ENCODE measurements at regions not wholly inside any gene's neighbourhood (a gene's known extent, or its start where the extent isn't known, plus 50 kb on each side); places are given as distances from the start of the nearest gene placed in this dataset.

DNA sequence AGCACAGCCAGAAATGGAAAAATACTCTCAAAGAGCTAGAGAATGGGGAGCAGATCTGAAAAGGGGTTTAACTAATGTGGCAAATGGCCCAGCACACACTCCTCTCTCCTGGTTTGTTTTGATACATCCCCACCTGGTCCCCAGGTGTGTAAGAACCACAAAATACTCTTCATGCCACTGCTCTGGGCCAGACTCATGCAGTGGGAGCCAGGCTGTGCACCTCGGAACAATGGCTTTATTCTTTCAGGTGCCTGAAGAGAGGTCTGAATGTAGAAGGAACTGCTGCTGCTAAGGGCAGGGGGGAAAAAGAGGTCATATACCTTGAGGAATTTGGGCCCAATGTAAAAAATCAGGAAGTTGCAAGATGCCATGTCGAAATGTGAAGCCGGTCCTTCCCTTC is 123.9 kb upstream of the ADAMTSL1 start:
- Histone ChIP-seq H3K4me3 (replicated peaks in 1 of 3; ENCODE audit: insufficient read depth in 1 of 3, low read depth in 1 of 3, low read length in 3 of 3) (no peak overlapping the region), H3K79me2 (ENCODE audit: control insufficient read depth, insufficient read depth, low read length) (no peaks in the 10 kb centered on the region), H2AFZ (ENCODE audit: low read depth, low read length) (no peak overlapping the region), H3K9me1 (replicated peaks; ENCODE audit: control insufficient read depth, extremely low read depth, insufficient read depth, low read length) (no peaks in the 10 kb centered on the region), H3K27me3 (ENCODE audit: control insufficient read depth in 2 of 2, insufficient read depth in 2 of 2, low read length in 2 of 2) (no peaks in the 10 kb centered on the region), H4K20me1 (replicated peaks; ENCODE audit: control insufficient read depth, extremely low read depth, insufficient read depth, low read length) (no peaks in the 10 kb centered on the region), H3K27ac (ENCODE audit: insufficient read depth, low read depth, low read length) (no peak overlapping the region), H3K9ac (replicated peaks; ENCODE audit: extremely low read depth, insufficient read depth, low read length) (no peak overlapping the region), H3K9me3 (replicated peaks; ENCODE audit: control insufficient read depth, insufficient read depth, low read length) (no peaks in the 10 kb centered on the region), H3K4me1 (ENCODE audit: control insufficient read depth, extremely low read depth, insufficient read depth, low read length) (peaks cover 8% of the 10 kb centered on the region), H3K4me2 (ENCODE audit: insufficient read depth, low read length) (no peak overlapping the region), H3K36me3 (ENCODE audit: control insufficient read depth in 2 of 2, extremely low read depth in 1 of 2, insufficient read depth in 2 of 2, low read length in 2 of 2) (no peaks in the 10 kb centered on the region)
- TF ChIP-seq POLR2A (IDR thresholded peaks at IDR 0.05; ENCODE audit: low read depth, low read length): no peak
- no peak for TF ChIP-seq EZH2 (IDR thresholded peaks at IDR 0.05; ENCODE audit: borderline replicate concordance, low read depth, low read length, severe bottlenecking)
- TF ChIP-seq POLR2AphosphoS5 (IDR thresholded peaks at IDR 0.05; ENCODE audit: insufficient read depth, low read depth, low read length): no peak
- no peak for TF ChIP-seq JUN (IDR thresholded peaks at IDR 0.05; ENCODE audit: borderline replicate concordance, insufficient read depth, insufficient read length, low read depth)
- TF ChIP-seq, protein P1, sequence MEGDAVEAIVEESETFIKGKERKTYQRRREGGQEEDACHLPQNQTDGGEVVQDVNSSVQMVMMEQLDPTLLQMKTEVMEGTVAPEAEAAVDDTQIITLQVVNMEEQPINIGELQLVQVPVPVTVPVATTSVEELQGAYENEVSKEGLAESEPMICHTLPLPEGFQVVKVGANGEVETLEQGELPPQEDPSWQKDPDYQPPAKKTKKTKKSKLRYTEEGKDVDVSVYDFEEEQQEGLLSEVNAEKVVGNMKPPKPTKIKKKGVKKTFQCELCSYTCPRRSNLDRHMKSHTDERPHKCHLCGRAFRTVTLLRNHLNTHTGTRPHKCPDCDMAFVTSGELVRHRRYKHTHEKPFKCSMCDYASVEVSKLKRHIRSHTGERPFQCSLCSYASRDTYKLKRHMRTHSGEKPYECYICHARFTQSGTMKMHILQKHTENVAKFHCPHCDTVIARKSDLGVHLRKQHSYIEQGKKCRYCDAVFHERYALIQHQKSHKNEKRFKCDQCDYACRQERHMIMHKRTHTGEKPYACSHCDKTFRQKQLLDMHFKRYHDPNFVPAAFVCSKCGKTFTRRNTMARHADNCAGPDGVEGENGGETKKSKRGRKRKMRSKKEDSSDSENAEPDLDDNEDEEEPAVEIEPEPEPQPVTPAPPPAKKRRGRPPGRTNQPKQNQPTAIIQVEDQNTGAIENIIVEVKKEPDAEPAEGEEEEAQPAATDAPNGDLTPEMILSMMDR (IDR thresholded peaks at IDR 0.05; ENCODE audit: extremely low read depth in 1 of 2, insufficient read depth in 1 of 2, low read depth in 1 of 2, low read length in 2 of 2): no peak
- no peak for FAIRE-seq
- dilution Hi-C loops (cut with MboI; ENCODE audit: extremely low pct_ligation_motif_present, low sequenced_read_pairs) (no loop called here), intact Hi-C loops (cut with micrococcal nuclease) (no loop called here)
- DNase-seq (ENCODE audit: low read depth, low spot score): no peak
- BruUV-seq (replicated peaks): no TSS peak
- CTCF ChIA-PET: no interaction called here
- POLR2A ChIA-PET: no interaction called here

GRCh38 chr9:18350995-18351595 is 122.9 kb upstream of the ADAMTSL1 start:
- POLR2A ChIA-PET: no interaction called here
- TF ChIP-seq GATA2 (IDR thresholded peaks at IDR 0.05; ENCODE audit: insufficient read depth, insufficient read length, low read depth, low read length) (no peak), JUN (IDR thresholded peaks at IDR 0.05; ENCODE audit: borderline replicate concordance, insufficient read depth, insufficient read length, low read depth) (no peak)
- no peak for FAIRE-seq
- Histone ChIP-seq H3K9me3 (replicated peaks; ENCODE audit: control insufficient read depth, insufficient read depth, low read length) (no peaks in the 10 kb centered on the region), H3K9ac (replicated peaks; ENCODE audit: extremely low read depth, insufficient read depth, low read length) (no peak overlapping the region), H3K27me3 (ENCODE audit: control insufficient read depth in 2 of 2, insufficient read depth in 2 of 2, low read length in 2 of 2) (no peaks in the 10 kb centered on the region), H3K79me2 (ENCODE audit: control insufficient read depth, insufficient read depth, low read length) (no peaks in the 10 kb centered on the region), H2AFZ (ENCODE audit: low read depth, low read length) (no peak overlapping the region), H3K9me1 (replicated peaks; ENCODE audit: control insufficient read depth, extremely low read depth, insufficient read depth, low read length) (no peaks in the 10 kb centered on the region), H3K4me3 (replicated peaks in 1 of 3; ENCODE audit: insufficient read depth in 1 of 3, low read depth in 1 of 3, low read length in 3 of 3) (no peak overlapping the region), H4K20me1 (replicated peaks; ENCODE audit: control insufficient read depth, extremely low read depth, insufficient read depth, low read length) (no peaks in the 10 kb centered on the region), H3K27ac (ENCODE audit: insufficient read depth, low read depth, low read length) (no peak overlapping the region), H3K4me2 (ENCODE audit: insufficient read depth, low read length) (no peak overlapping the region), H3K36me3 (ENCODE audit: control insufficient read depth in 2 of 2, extremely low read depth in 1 of 2, insufficient read depth in 2 of 2, low read length in 2 of 2) (no peaks in the 10 kb centered on the region), H3K4me1 (ENCODE audit: control insufficient read depth, extremely low read depth, insufficient read depth, low read length) (peaks cover 8% of the 10 kb centered on the region)
- DNase-seq (ENCODE audit: low read depth, low spot score): no peak
- no TSS peak for BruUV-seq (replicated peaks)
- intact Hi-C loops (cut with micrococcal nuclease): no loop called here
- CTCF ChIA-PET: interaction anchor here (1.5 kb wide), 1 partner anchor 92 kb away, joined by 3 read pairs; no protein-coding TSS in a partner anchor
- dilution Hi-C loops (cut with MboI; ENCODE audit: extremely low pct_ligation_motif_present, low sequenced_read_pairs): no loop called here
